ENCODE measurements at regions not wholly inside any gene's neighbourhood (a gene's known extent, or its start where the extent isn't known, plus 50 kb on each side); places are given as distances from the start of the nearest gene placed in this dataset.

- H4K20me1 ChIP-seq (ENCODE audit: insufficient read depth, low read length): no peaks in the 10 kb centered on the region
- no peaks in the 10 kb centered on the region for H3F3A ChIP-seq (ENCODE audit: insufficient read depth, low read length)
- H3K36me3 ChIP-seq (ENCODE audit: insufficient read depth, low read length): no peaks in the 10 kb centered on the region
- H2AFZ ChIP-seq (ENCODE audit: low read length): no peak overlapping the region
- H3K27ac ChIP-seq (ENCODE audit: low read depth, low read length, poor library complexity, severe bottlenecking): no peak overlapping the region
- no peak overlapping the region for H3K4me2 ChIP-seq (ENCODE audit: low read length)
- H3K9ac ChIP-seq (ENCODE audit: low read length): no peak overlapping the region
- H3K27me3 ChIP-seq (ENCODE audit: insufficient read depth, low read length): no peaks in the 10 kb centered on the region
- H3K4me3 ChIP-seq (ENCODE audit: low read depth, low read length, poor library complexity, severe bottlenecking): no peak overlapping the region
- TF ChIP-seq, protein P1, sequence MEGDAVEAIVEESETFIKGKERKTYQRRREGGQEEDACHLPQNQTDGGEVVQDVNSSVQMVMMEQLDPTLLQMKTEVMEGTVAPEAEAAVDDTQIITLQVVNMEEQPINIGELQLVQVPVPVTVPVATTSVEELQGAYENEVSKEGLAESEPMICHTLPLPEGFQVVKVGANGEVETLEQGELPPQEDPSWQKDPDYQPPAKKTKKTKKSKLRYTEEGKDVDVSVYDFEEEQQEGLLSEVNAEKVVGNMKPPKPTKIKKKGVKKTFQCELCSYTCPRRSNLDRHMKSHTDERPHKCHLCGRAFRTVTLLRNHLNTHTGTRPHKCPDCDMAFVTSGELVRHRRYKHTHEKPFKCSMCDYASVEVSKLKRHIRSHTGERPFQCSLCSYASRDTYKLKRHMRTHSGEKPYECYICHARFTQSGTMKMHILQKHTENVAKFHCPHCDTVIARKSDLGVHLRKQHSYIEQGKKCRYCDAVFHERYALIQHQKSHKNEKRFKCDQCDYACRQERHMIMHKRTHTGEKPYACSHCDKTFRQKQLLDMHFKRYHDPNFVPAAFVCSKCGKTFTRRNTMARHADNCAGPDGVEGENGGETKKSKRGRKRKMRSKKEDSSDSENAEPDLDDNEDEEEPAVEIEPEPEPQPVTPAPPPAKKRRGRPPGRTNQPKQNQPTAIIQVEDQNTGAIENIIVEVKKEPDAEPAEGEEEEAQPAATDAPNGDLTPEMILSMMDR (IDR thresholded peaks at IDR 0.05; ENCODE audit: low read length): no peak
- no peak for TF ChIP-seq EZH2 (IDR thresholded peaks at IDR 0.05; ENCODE audit: borderline replicate concordance, low read length)
- H3K79me2 ChIP-seq (ENCODE audit: insufficient read depth, low read length): no peaks in the 10 kb centered on the region
- no peaks in the 10 kb centered on the region for H3K9me2 ChIP-seq (ENCODE audit: low read depth, low read length)
- no peaks in the 10 kb centered on the region for H3K9me3 ChIP-seq (ENCODE audit: low read length)
- H3K4me1 ChIP-seq (ENCODE audit: insufficient read depth, low read length, severe bottlenecking): no peaks in the 10 kb centered on the region
Measured at GRCh38 chr16:13550254-13550653, 369.7 kb upstream of the ERCC4 start.

GRCh38 chr16:13552062-13552959, 367.6 kb upstream of the ERCC4 start:
- Histone ChIP-seq H4K20me1 (ENCODE audit: insufficient read depth, low read length) (no peaks in the 10 kb centered on the region), H3K36me3 (ENCODE audit: insufficient read depth, low read length) (no peaks in the 10 kb centered on the region), H3K27ac (ENCODE audit: low read depth, low read length, poor library complexity, severe bottlenecking) (no peak overlapping the region), H3K9me3 (ENCODE audit: low read length) (no peaks in the 10 kb centered on the region), H3F3A (ENCODE audit: insufficient read depth, low read length) (no peaks in the 10 kb centered on the region), H3K4me3 (ENCODE audit: low read depth, low read length, poor library complexity, severe bottlenecking) (no peak overlapping the region), H3K4me1 (ENCODE audit: insufficient read depth, low read length, severe bottlenecking) (no peaks in the 10 kb centered on the region), H3K79me2 (ENCODE audit: insufficient read depth, low read length) (no peaks in the 10 kb centered on the region), H3K9me2 (ENCODE audit: low read depth, low read length) (no peaks in the 10 kb centered on the region), H3K4me2 (ENCODE audit: low read length) (no peak overlapping the region), H3K27me3 (ENCODE audit: insufficient read depth, low read length) (no peaks in the 10 kb centered on the region), H3K9ac (ENCODE audit: low read length) (no peak overlapping the region), H2AFZ (ENCODE audit: low read length) (no peak overlapping the region)
- TF ChIP-seq, protein P1 (IDR thresholded peaks at IDR 0.05; ENCODE audit: low read length): no peak
- TF ChIP-seq EZH2 (IDR thresholded peaks at IDR 0.05; ENCODE audit: borderline replicate concordance, low read length): no peak

DNA sequence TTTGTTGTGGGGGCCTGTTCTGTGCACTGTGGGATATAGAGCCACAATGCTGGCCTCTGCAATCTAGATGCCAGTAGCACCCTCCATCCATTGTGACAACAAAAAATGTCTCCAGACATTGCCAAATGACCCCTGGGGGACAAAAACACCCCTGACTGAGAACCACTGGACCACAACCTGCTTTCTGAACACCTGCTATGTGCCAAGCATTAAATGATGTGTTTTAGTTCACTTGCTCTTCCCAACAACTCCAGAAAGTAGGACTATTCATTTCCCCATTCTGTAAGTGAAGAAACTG, 367.0 kb upstream of the ERCC4 start:
- no peaks in the 10 kb centered on the region for H4K20me1 ChIP-seq (ENCODE audit: insufficient read depth, low read length)
- no peak overlapping the region for H3K9ac ChIP-seq (ENCODE audit: low read length)
- no peaks in the 10 kb centered on the region for H3K9me3 ChIP-seq (ENCODE audit: low read length)
- no peak overlapping the region for H3K27ac ChIP-seq (ENCODE audit: low read depth, low read length, poor library complexity, severe bottlenecking)
- H3K79me2 ChIP-seq (ENCODE audit: insufficient read depth, low read length): no peaks in the 10 kb centered on the region
- no peaks in the 10 kb centered on the region for H3K9me2 ChIP-seq (ENCODE audit: low read depth, low read length)
- no peaks in the 10 kb centered on the region for H3F3A ChIP-seq (ENCODE audit: insufficient read depth, low read length)
- H2AFZ ChIP-seq (ENCODE audit: low read length): no peak overlapping the region
- no peaks in the 10 kb centered on the region for H3K4me1 ChIP-seq (ENCODE audit: insufficient read depth, low read length, severe bottlenecking)
- no peak overlapping the region for H3K4me3 ChIP-seq (ENCODE audit: low read depth, low read length, poor library complexity, severe bottlenecking)
- no peaks in the 10 kb centered on the region for H3K27me3 ChIP-seq (ENCODE audit: insufficient read depth, low read length)
- H3K36me3 ChIP-seq (ENCODE audit: insufficient read depth, low read length): no peaks in the 10 kb centered on the region
- H3K4me2 ChIP-seq (ENCODE audit: low read length): no peak overlapping the region
- no peak for TF ChIP-seq EZH2 (IDR thresholded peaks at IDR 0.05; ENCODE audit: borderline replicate concordance, low read length)
- TF ChIP-seq, protein P1 (IDR thresholded peaks at IDR 0.05; ENCODE audit: low read length): no peak
